H9 (cell line): ENCODE measurements at regions not wholly inside any gene's neighbourhood (a gene's known extent, or its start where the extent isn't known, plus 50 kb on each side); places are given as distances from the start of the nearest gene placed in this dataset.

Experiments used
- DNase-seq: peaks from one replicate; pipeline ENCODE4 v3.0.0-alpha.2; 2017
- H2AFZ ChIP-seq: one replicate; pipeline ENCODE4 v1.6.1; 2013; ENCODE audit warnings: mild to moderate bottlenecking, low read length, control low read depth, moderate library complexity
- H2AK5ac ChIP-seq: 2 replicates; pipeline ENCODE4 v1.6.1; 2013; ENCODE audit warnings: low read length, control low read depth, mixed read lengths; ENCODE audit not compliant: insufficient read length
- H2BK120ac ChIP-seq: one replicate; pipeline ENCODE4 v1.6.1; 2013; ENCODE audit warnings: low read depth, mild to moderate bottlenecking, low read length, control low read depth, inconsistent platforms; ENCODE audit not compliant: poor library complexity, severe bottlenecking
- H2BK12ac ChIP-seq: 2 replicates; pipeline ENCODE4 v1.6.1; 2013; ENCODE audit warnings: low read length, control low read depth, mixed read lengths, low read depth; ENCODE audit not compliant: insufficient read length
- H2BK15ac ChIP-seq: 2 replicates; pipeline ENCODE4 v1.6.1; 2013; ENCODE audit warnings: low read depth, low read length, control low read depth
- H2BK20ac ChIP-seq: one replicate; pipeline ENCODE4 v1.6.1; 2013; ENCODE audit warnings: low read depth, mild to moderate bottlenecking, low read length, control low read depth, inconsistent platforms; ENCODE audit not compliant: poor library complexity, severe bottlenecking
- H2BK5ac ChIP-seq: 2 replicates; pipeline ENCODE4 v1.6.1; 2013; ENCODE audit warnings: low read length, control low read depth, mixed read lengths; ENCODE audit not compliant: insufficient read length
- H3K14ac ChIP-seq: 2 replicates; pipeline ENCODE4 v1.6.1; 2013; ENCODE audit warnings: low read length, control low read depth; ENCODE audit not compliant: insufficient read depth
- H3K18ac ChIP-seq: 2 replicates; pipeline ENCODE4 v1.6.1; 2013; ENCODE audit warnings: low read depth, mild to moderate bottlenecking, mixed read lengths, low read length, control low read depth; ENCODE audit not compliant: insufficient read length
- H3K23ac ChIP-seq: 2 replicates; pipeline ENCODE4 v1.6.1; 2013; ENCODE audit warnings: low read length, control low read depth, mixed read lengths, low read depth; ENCODE audit not compliant: insufficient read length
- H3K23me2 ChIP-seq: 2 replicates; pipeline ENCODE4 v1.6.1; 2013; ENCODE audit warnings: low read depth, mild to moderate bottlenecking, mixed read lengths, low read length, control low read depth; ENCODE audit not compliant: insufficient read length, poor library complexity, severe bottlenecking
- H3K27ac ChIP-seq: 2 replicates; pipeline ENCODE4 v1.5.1; 2013; ENCODE audit warnings: low read length, control low read depth, mixed read lengths, low read depth; ENCODE audit not compliant: insufficient read length
- H3K27me3 ChIP-seq: 2 replicates; pipeline ENCODE4 v1.6.1; 2013; ENCODE audit warnings: low read length, control low read depth, inconsistent platforms; ENCODE audit not compliant: insufficient read depth
- H3K4ac ChIP-seq: 2 replicates; pipeline ENCODE4 v1.6.1; 2013; ENCODE audit warnings: low read depth, mild to moderate bottlenecking, control low read depth, inconsistent platforms, low read length, moderate library complexity
- H3K4me1 ChIP-seq: 2 replicates; pipeline ENCODE4 v1.6.1; 2013; ENCODE audit warnings: low read length, control low read depth, inconsistent platforms; ENCODE audit not compliant: insufficient read depth
- H3K4me2 ChIP-seq: 2 replicates; pipeline ENCODE4 v1.6.1; 2013; ENCODE audit warnings: low read length, control low read depth, mixed read lengths; ENCODE audit not compliant: insufficient read length, insufficient read depth
- H3K56ac ChIP-seq: 2 replicates; pipeline ENCODE4 v1.6.1; 2013; ENCODE audit warnings: low read depth, mild to moderate bottlenecking, mixed read lengths, low read length, control low read depth; ENCODE audit not compliant: insufficient read length
- H3K79me1 ChIP-seq: 2 replicates; pipeline ENCODE4 v1.6.1; 2013; ENCODE audit warnings: low read depth, mild to moderate bottlenecking, moderate library complexity, low read length, control low read depth, inconsistent platforms; ENCODE audit not compliant: insufficient read depth, poor library complexity, severe bottlenecking
- H3K79me2 ChIP-seq: 2 replicates; pipeline ENCODE4 v1.6.1; 2013; ENCODE audit warnings: low read length, control low read depth, inconsistent platforms; ENCODE audit not compliant: insufficient read depth
- H3K9ac ChIP-seq: 2 replicates; pipeline ENCODE4 v1.6.1; 2013; ENCODE audit warnings: low read length, control low read depth, mixed read lengths; ENCODE audit not compliant: insufficient read length; ENCODE audit errors: extremely low read depth
- H3K9me3 ChIP-seq: one replicate; pipeline ENCODE4 v1.6.1; 2013; ENCODE audit warnings: low read depth, low read length, inconsistent platforms; ENCODE audit not compliant: control insufficient read depth
- H3T11ph ChIP-seq: one replicate; pipeline ENCODE4 v1.6.1; 2013; ENCODE audit warnings: mild to moderate bottlenecking, low read length, control low read depth, inconsistent platforms
- H4K20me1 ChIP-seq: one replicate; pipeline ENCODE4 v1.6.1; 2013; ENCODE audit not compliant: control insufficient read depth, insufficient read length, insufficient read depth
- H4K5ac ChIP-seq: 2 replicates; pipeline ENCODE4 v1.6.1; 2013; ENCODE audit warnings: low read depth, mild to moderate bottlenecking, mixed read lengths, low read length, control low read depth; ENCODE audit not compliant: insufficient read length
- H4K8ac ChIP-seq: replicated peaks from 2 replicates; pipeline ENCODE4 v1.6.1; 2013; ENCODE audit warnings: low read length, control low read depth, mixed read lengths, low read depth; ENCODE audit not compliant: insufficient read length
- H4K91ac ChIP-seq: 2 replicates; pipeline ENCODE4 v1.6.1; 2013; ENCODE audit warnings: low read depth, mild to moderate bottlenecking, moderate library complexity, mixed read lengths, low read length, control low read depth; ENCODE audit not compliant: insufficient read length
- H3K27ac Mint-ChIP-seq, 3 experiments: 2 replicates in 2 of 3; 3 replicates in 1 of 3; pipeline ENCODE4 v1.8.0; 2020 to 2021; ENCODE audit warnings: mixed read lengths in 3 of 3, mild to moderate bottlenecking in 1 of 3, moderate library complexity in 1 of 3
- H3K27me3 Mint-ChIP-seq: 2 replicates; pipeline ENCODE4 v1.8.0; 2021; ENCODE audit warnings: low read depth, mild to moderate bottlenecking, moderate library complexity, mixed read lengths
- H3K36me3 Mint-ChIP-seq, 3 experiments: 2 replicates in 2 of 3; 3 replicates in 1 of 3; pipeline ENCODE4 v1.8.0; 2020 to 2021; ENCODE audit warnings: low read depth in 3 of 3, mixed read lengths in 3 of 3; ENCODE audit not compliant: insufficient read depth in 1 of 3
- H3K4me1 Mint-ChIP-seq, 2 experiments: 2 replicates each; pipeline ENCODE4 v1.8.0; 2020; ENCODE audit warnings: mixed read lengths in 2 of 2
- H3K4me3 Mint-ChIP-seq, 2 experiments: 2 replicates in 1 of 2; 3 replicates in 1 of 2; pipeline ENCODE4 v1.8.0; 2020 to 2021; ENCODE audit warnings: mild to moderate bottlenecking in 2 of 2, mixed read lengths in 2 of 2, moderate library complexity in 1 of 2
- H3K9me3 Mint-ChIP-seq, 2 experiments: 2 replicates in 1 of 2; 3 replicates in 1 of 2; pipeline ENCODE4 v1.8.0; 2020; ENCODE audit warnings: mild to moderate bottlenecking in 2 of 2, mixed read lengths in 2 of 2, moderate library complexity in 1 of 2
- WGBS: extraction: QIAGEN DNeasy Blood & Tissue Kit; methylation state at CpG from one replicate; pipeline ENCODE4 v1.1.7; 2013; ENCODE audit warnings: missing lambda C conversion rate, low lambda C conversion rate, mixed read lengths; ENCODE audit not compliant: insufficient read length; ENCODE audit errors: extremely low coverage; 5-methylcytosine and 5-hydroxymethylcytosine counted together
- TF ChIP-seq, protein P1 (sequence below): fragments of 200-600 bp; sonication (generic); conservative IDR thresholded peaks from 3 replicates; pipeline ENCODE4 v1.8.0; 2021; ENCODE audit warnings: antibody characterized with exemption, mild to moderate bottlenecking

DNA sequence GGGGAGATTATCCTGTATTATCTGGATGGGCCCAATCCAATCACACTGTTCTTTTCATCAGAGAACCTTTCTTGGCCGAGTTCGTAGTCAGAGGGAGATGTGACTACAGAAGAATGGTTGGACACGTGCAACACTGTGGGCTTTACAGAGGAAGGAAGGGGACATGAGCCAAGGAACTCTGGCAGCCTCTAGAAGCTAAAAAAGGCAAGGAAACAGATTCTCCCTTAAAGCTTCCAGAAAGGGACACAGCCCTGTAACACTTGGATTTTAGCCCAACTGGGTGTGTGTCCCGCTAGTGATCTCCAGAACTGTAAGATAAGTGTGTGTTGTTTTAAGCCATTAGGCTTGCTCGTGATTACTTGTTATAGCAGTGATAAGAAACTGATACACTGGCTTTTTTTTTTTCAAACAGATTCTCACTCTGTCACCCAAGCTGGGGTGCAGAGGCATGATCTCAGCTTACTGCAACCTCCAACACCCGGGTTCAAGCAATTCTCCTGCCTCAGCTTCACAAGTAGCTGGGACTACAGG is 53.9 kb upstream of the FBXO28 start:
- Histone ChIP-seq H3K27ac (no peak overlapping the region), H3K27me3 (no peaks in the 10 kb centered on the region), H3K9ac (no peak overlapping the region), H3K4me1 (no peaks in the 10 kb centered on the region; the same call in 1 of the 2 replicates), H4K91ac (no peak overlapping the region), H4K5ac (no peak overlapping the region), H3K23me2 (no peaks in the 10 kb centered on the region), H4K8ac (no peak overlapping the region), H2BK5ac (no peak overlapping the region), H3K4me2 (no peak overlapping the region), H4K20me1 (no peaks in the 10 kb centered on the region), H2AFZ (no peak overlapping the region), H3K4ac (no peak overlapping the region), H3K14ac (no peak overlapping the region), H2AK5ac (no peak overlapping the region), H3K56ac (no peak overlapping the region), H2BK15ac (no peak overlapping the region), H3T11ph (no peak overlapping the region), H3K23ac (no peak overlapping the region), H2BK120ac (no peak overlapping the region), H3K18ac (no peak overlapping the region), H3K79me1 (no peaks in the 10 kb centered on the region), H2BK12ac (no peak overlapping the region), H3K9me3 (no peaks in the 10 kb centered on the region), H2BK20ac (no peak overlapping the region), H3K79me2 (no peaks in the 10 kb centered on the region)
- no CpG with 5 or more reads among the region's 6 CpGs for WGBS
- peaks cover 19 to 28% of the 10 kb centered on the region in 2 experiments for H3K4me1 Mint-ChIP-seq
- no peak overlapping the region for H3K27ac Mint-ChIP-seq
- H3K9me3 Mint-ChIP-seq = peaks cover 0 to 2% of the 10 kb centered on the region in 2 experiments; a peak in 2 of 5 replicates
- H3K27me3 Mint-ChIP-seq = peaks cover 4% of the 10 kb centered on the region
- TF ChIP-seq, protein P1, sequence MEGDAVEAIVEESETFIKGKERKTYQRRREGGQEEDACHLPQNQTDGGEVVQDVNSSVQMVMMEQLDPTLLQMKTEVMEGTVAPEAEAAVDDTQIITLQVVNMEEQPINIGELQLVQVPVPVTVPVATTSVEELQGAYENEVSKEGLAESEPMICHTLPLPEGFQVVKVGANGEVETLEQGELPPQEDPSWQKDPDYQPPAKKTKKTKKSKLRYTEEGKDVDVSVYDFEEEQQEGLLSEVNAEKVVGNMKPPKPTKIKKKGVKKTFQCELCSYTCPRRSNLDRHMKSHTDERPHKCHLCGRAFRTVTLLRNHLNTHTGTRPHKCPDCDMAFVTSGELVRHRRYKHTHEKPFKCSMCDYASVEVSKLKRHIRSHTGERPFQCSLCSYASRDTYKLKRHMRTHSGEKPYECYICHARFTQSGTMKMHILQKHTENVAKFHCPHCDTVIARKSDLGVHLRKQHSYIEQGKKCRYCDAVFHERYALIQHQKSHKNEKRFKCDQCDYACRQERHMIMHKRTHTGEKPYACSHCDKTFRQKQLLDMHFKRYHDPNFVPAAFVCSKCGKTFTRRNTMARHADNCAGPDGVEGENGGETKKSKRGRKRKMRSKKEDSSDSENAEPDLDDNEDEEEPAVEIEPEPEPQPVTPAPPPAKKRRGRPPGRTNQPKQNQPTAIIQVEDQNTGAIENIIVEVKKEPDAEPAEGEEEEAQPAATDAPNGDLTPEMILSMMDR = no peak
- H3K36me3 Mint-ChIP-seq = peaks cover 0 to 4% (median 1%) of the 10 kb centered on the region in 3 experiments; a peak in 3 of 7 replicates
- no peak for DNase-seq
- no peak overlapping the region for H3K4me3 Mint-ChIP-seq
